ENCODE measurements at regions not wholly inside any gene's neighbourhood (a gene's known extent, or its start where the extent isn't known, plus 50 kb on each side); places are given as distances from the start of the nearest gene placed in this dataset.

GRCh38 chr11:21894492-21894891, 298.4 kb upstream of the ANO5 start:
- H3K36me3 ChIP-seq (ENCODE audit: control insufficient read depth in 2 of 2, insufficient read depth in 1 of 2, low read length in 2 of 2) = no peaks in the 10 kb centered on the region
- ChIA-PET CTCF (no interaction called here), POLR2A (no interaction called here)

GRCh38 chr11:21895686-21896085, 297.2 kb upstream of the ANO5 start:
- Histone ChIP-seq H3K27ac (ENCODE audit: extremely low read depth, low read depth, low read length) (no peak overlapping the region), H3K36me3 (ENCODE audit: control insufficient read depth in 2 of 2, insufficient read depth in 1 of 2, low read length in 2 of 2) (no peaks in the 10 kb centered on the region), H3K4me1 (ENCODE audit: control insufficient read depth, insufficient read depth, low read length) (no peaks in the 10 kb centered on the region), H3K4me3 (ENCODE audit: low read depth, low read length) (no peak overlapping the region), H3K9me3 (ENCODE audit: control insufficient read depth, insufficient read depth, low read depth, low read length) (no peaks in the 10 kb centered on the region)
- no peak for TF ChIP-seq ZNF555 (tag by site-specific recombination; conservative IDR thresholded peaks at IDR 0.05)
- TF ChIP-seq ZNF24 (tag by site-specific recombination; IDR thresholded peaks at IDR 0.05) = no peak
- TF ChIP-seq ZNF341 (tag by site-specific recombination; IDR thresholded peaks at IDR 0.05; ENCODE audit: low read depth) = no peak
- no peak for TF ChIP-seq ZNF121 (tag by site-specific recombination; IDR thresholded peaks at IDR 0.05)
- TF ChIP-seq ZNF175 (tag by site-specific recombination; IDR thresholded peaks at IDR 0.05) = no peak
- no peak for TF ChIP-seq ZNF664 (tag by site-specific recombination; IDR thresholded peaks at IDR 0.05)
- POLR2A ChIA-PET = no interaction called here
- CTCF ChIA-PET = interaction anchor here (0.5 kb wide), 1 partner anchor 1248 kb away, joined by 3 read pairs; no protein-coding TSS in a partner anchor

More at GRCh38 chr11:21894492-21894891, 298.4 kb upstream of the ANO5 start:
- no peak for TF ChIP-seq TSHZ1 (tag by site-specific recombination; IDR thresholded peaks at IDR 0.05; ENCODE audit: borderline replicate concordance)
- no peak for TF ChIP-seq PATZ1 (tag by site-specific recombination; IDR thresholded peaks at IDR 0.05)
- no peak for TF ChIP-seq ZNF514 (tag by site-specific recombination; IDR thresholded peaks at IDR 0.05)
- TF ChIP-seq IKZF3 (tag by site-specific recombination; IDR thresholded peaks at IDR 0.05) = no peak
- no peak for TF ChIP-seq ZNF19 (tag by site-specific recombination; IDR thresholded peaks at IDR 0.05; ENCODE audit: low read depth)
- TF ChIP-seq ZNF23 (tag by site-specific recombination; IDR thresholded peaks at IDR 0.05; ENCODE audit: borderline replicate concordance) = no peak
- TF ChIP-seq KLF16 (tag by site-specific recombination; IDR thresholded peaks at IDR 0.05) = no peak
- no peak for TF ChIP-seq ZNF132 (tag by site-specific recombination; IDR thresholded peaks at IDR 0.05; ENCODE audit: borderline replicate concordance)
- no peak for TF ChIP-seq ZNF202 (tag by site-specific recombination; IDR thresholded peaks at IDR 0.05; ENCODE audit: borderline replicate concordance)
- no peak for TF ChIP-seq ZNF791 (tag by site-specific recombination; IDR thresholded peaks at IDR 0.05)
- no peak for TF ChIP-seq ZNF692 (tag by site-specific recombination; IDR thresholded peaks at IDR 0.05)
- no peak for TF ChIP-seq ZNF624 (tag by site-specific recombination; IDR thresholded peaks at IDR 0.05)
- TF ChIP-seq ZNF214 (tag by site-specific recombination; IDR thresholded peaks at IDR 0.05; ENCODE audit: borderline replicate concordance) = no peak
- Histone ChIP-seq H3K27ac (ENCODE audit: extremely low read depth, low read depth, low read length) (no peak overlapping the region), H3K4me3 (ENCODE audit: low read depth, low read length) (no peak overlapping the region), H3K4me1 (ENCODE audit: control insufficient read depth, insufficient read depth, low read length) (no peaks in the 10 kb centered on the region), H3K9me3 (ENCODE audit: control insufficient read depth, insufficient read depth, low read depth, low read length) (no peaks in the 10 kb centered on the region)

Measured in HEK293 (cell line).